H1 (cell line): ENCODE measurements at regions not wholly inside any gene's neighbourhood (a gene's known extent, or its start where the extent isn't known, plus 50 kb on each side); places are given as distances from the start of the nearest gene placed in this dataset.

Source experiments
- ASH2L ChIP-seq: fragments of 200-600, 300-600 bp; sonication (generic); IDR thresholded peaks from one replicate; pipeline ENCODE4 v1.7.1; 2017; ENCODE audit warnings: low read length
- ATF3 ChIP-seq: IDR thresholded peaks from 2 replicates; pipeline ENCODE4 v1.6.1; 2011; ENCODE audit warnings: low read depth, mild to moderate bottlenecking, low read length; ENCODE audit not compliant: insufficient read depth
- CHD7 ChIP-seq: fragments of 300-600 bp; sonication (generic); IDR thresholded peaks from 2 replicates; pipeline ENCODE4 v1.7.1; 2012; ENCODE audit warnings: low read length, moderate library complexity, mild to moderate bottlenecking, inconsistent platforms; ENCODE audit not compliant: insufficient replicate concordance
- CTCF ChIP-seq, 3 experiments: IDR thresholded peaks; 1 replicate in 2 of 3; 2 replicates in 1 of 3; pipeline versions ENCODE4 v1.5.1 to v1.6.1; 2011; ENCODE audit warnings: low read length in 3 of 3, mild to moderate bottlenecking in 3 of 3, inconsistent platforms in 2 of 3, low read depth in 1 of 3, moderate library complexity in 1 of 3; ENCODE audit not compliant: insufficient read depth in 1 of 3; ENCODE audit errors: control extremely low read depth in 1 of 3
- JUND ChIP-seq: IDR thresholded peaks from 2 replicates; pipeline ENCODE4 v1.6.1; 2011; ENCODE audit warnings: mild to moderate bottlenecking, improper control_type of control experiment, low read length
- KDM5A ChIP-seq: fragments of 200-600 bp; IDR thresholded peaks from 2 replicates; pipeline ENCODE4 v1.7.1; 2012; ENCODE audit warnings: mild to moderate bottlenecking, low read length, inconsistent platforms, mixed read lengths
- RAD21 ChIP-seq, 2 experiments: IDR thresholded peaks in 1 of 2; conservative IDR thresholded peaks in 1 of 2; 2 replicates each; pipeline ENCODE4 v1.6.1; 2011; ENCODE audit warnings: low read depth in 2 of 2, low read length in 2 of 2, improper control_type of control experiment in 1 of 2, inconsistent platforms in 1 of 2, mild to moderate bottlenecking in 1 of 2, moderate library complexity in 1 of 2
- RXRA ChIP-seq: IDR thresholded peaks from 2 replicates; pipeline ENCODE4 v1.6.1; 2011; ENCODE audit warnings: low read depth, mild to moderate bottlenecking, low read length, moderate library complexity; ENCODE audit not compliant: insufficient read depth

GRCh38 chr7:9240001-9240400 lies 806.6 kb downstream of the NXPH1 start (continued):
- TF ChIP-seq CHD7 (no peak), JUND (no peak), RAD21 (IDR thresholded peaks at IDR 0.05 in 1 of 2, conservative IDR thresholded peaks at IDR 0.05 in 1 of 2; ENCODE audit: low read depth in 2 of 2, low read length in 2 of 2) (no peak), ATF3 (no peak), ASH2L (no peak), KDM5A (no peak), RXRA (no peak), CTCF (IDR thresholded peaks at IDR 0.05; ENCODE audit: control extremely low read depth in 1 of 3, insufficient read depth in 1 of 3, low read depth in 1 of 3, low read length in 3 of 3) (no peak)
